ENCODE measurements at regions not wholly inside any gene's neighbourhood (a gene's known extent, or its start where the extent isn't known, plus 50 kb on each side); places are given as distances from the start of the nearest gene placed in this dataset.

DNA sequence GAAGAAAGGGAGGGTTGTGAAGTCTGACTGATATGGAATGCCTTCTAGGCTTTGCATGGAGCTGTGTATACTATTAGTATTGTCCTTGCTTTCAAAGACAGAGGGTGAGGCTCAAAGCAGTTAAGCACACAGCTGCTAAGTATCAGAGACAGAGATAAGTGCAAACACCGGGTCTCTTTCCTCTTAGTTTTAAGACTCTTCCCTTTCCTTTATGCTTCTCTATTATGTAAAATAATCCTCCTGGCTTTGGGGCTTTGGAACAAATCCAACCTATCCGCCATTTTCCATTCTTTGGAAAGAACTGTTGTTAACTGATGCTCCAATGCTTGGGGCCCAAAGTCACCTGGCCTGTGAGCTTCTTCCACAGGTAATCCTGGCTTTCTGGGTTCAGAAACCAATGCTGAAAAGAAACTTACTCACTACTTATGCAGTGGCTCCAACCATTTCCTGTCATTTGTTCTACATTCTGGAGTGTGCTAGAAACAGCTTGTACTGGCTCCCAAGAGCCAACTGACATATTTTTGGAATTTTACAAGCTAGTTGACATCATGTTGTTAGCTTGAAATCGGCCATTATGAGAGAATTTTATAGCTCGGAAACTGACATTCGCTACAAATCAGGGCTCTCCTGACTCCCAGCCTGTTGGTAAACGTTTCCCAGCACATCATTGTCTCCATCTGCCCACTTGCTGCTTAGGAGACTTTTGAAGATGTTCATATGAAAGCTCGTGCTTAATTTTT, 67.5 kb downstream of the DNTTIP2 start:
- TF ChIP-seq SMC3 (conservative IDR thresholded peaks at IDR 0.05; ENCODE audit: poor library complexity) = no peak
- TF ChIP-seq, protein P1, sequence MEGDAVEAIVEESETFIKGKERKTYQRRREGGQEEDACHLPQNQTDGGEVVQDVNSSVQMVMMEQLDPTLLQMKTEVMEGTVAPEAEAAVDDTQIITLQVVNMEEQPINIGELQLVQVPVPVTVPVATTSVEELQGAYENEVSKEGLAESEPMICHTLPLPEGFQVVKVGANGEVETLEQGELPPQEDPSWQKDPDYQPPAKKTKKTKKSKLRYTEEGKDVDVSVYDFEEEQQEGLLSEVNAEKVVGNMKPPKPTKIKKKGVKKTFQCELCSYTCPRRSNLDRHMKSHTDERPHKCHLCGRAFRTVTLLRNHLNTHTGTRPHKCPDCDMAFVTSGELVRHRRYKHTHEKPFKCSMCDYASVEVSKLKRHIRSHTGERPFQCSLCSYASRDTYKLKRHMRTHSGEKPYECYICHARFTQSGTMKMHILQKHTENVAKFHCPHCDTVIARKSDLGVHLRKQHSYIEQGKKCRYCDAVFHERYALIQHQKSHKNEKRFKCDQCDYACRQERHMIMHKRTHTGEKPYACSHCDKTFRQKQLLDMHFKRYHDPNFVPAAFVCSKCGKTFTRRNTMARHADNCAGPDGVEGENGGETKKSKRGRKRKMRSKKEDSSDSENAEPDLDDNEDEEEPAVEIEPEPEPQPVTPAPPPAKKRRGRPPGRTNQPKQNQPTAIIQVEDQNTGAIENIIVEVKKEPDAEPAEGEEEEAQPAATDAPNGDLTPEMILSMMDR (IDR thresholded peaks at IDR 0.05; ENCODE audit: poor library complexity, severe bottlenecking) = no peak
- TF ChIP-seq RAD21 (conservative IDR thresholded peaks at IDR 0.05) = no peak
- no peak for TF ChIP-seq EZH2 (IDR thresholded peaks at IDR 0.05; ENCODE audit: borderline replicate concordance, insufficient read depth, low read length, poor library complexity, severe bottlenecking)
- no peak for TF ChIP-seq EP300 (conservative IDR thresholded peaks at IDR 0.05; ENCODE audit: poor library complexity, severe bottlenecking)
- TF ChIP-seq, protein P2, sequence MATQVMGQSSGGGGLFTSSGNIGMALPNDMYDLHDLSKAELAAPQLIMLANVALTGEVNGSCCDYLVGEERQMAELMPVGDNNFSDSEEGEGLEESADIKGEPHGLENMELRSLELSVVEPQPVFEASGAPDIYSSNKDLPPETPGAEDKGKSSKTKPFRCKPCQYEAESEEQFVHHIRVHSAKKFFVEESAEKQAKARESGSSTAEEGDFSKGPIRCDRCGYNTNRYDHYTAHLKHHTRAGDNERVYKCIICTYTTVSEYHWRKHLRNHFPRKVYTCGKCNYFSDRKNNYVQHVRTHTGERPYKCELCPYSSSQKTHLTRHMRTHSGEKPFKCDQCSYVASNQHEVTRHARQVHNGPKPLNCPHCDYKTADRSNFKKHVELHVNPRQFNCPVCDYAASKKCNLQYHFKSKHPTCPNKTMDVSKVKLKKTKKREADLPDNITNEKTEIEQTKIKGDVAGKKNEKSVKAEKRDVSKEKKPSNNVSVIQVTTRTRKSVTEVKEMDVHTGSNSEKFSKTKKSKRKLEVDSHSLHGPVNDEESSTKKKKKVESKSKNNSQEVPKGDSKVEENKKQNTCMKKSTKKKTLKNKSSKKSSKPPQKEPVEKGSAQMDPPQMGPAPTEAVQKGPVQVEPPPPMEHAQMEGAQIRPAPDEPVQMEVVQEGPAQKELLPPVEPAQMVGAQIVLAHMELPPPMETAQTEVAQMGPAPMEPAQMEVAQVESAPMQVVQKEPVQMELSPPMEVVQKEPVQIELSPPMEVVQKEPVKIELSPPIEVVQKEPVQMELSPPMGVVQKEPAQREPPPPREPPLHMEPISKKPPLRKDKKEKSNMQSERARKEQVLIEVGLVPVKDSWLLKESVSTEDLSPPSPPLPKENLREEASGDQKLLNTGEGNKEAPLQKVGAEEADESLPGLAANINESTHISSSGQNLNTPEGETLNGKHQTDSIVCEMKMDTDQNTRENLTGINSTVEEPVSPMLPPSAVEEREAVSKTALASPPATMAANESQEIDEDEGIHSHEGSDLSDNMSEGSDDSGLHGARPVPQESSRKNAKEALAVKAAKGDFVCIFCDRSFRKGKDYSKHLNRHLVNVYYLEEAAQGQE (IDR thresholded peaks at IDR 0.05; ENCODE audit: borderline replicate concordance) = no peak
- no peak for TF ChIP-seq POLR2AphosphoS5 (IDR thresholded peaks at IDR 0.05)
- TF ChIP-seq MXI1 (conservative IDR thresholded peaks at IDR 0.05; ENCODE audit: poor library complexity, severe bottlenecking) = no peak
- TF ChIP-seq TAF1 (IDR thresholded peaks at IDR 0.05; ENCODE audit: low read depth) = no peak

Data from neural cell (in vitro differentiated cells).